DLD1 (cell line): ENCODE measurements at regions not wholly inside any gene's neighbourhood (a gene's known extent, or its start where the extent isn't known, plus 50 kb on each side); places are given as distances from the start of the nearest gene placed in this dataset.

Source experiments
- in situ Hi-C: cut with HindIII; loops from 2 replicates; pipeline ENCODE4 v1.10.0; 2017; ENCODE audit warnings: low sequenced_read_pairs

- in situ Hi-C loops, result no loop called here
Measured at GRCh38 chr3:59167756-59168155, 117.9 kb upstream of the CFAP20DC start.

GRCh38 chr3:59163953-59164352 lies 114.1 kb upstream of the CFAP20DC start:
- in situ Hi-C loops, result no loop called here

- in situ Hi-C loops, result no loop called here
Measured at GRCh38 chr3:59161048-59161447, 111.2 kb upstream of the CFAP20DC start.

GRCh38 chr3:59160133-59160746 lies 110.4 kb upstream of the CFAP20DC start:
- in situ Hi-C loops, result no loop called here

- in situ Hi-C loops, result no loop called here
Measured at GRCh38 chr3:59153648-59154047, 103.8 kb upstream of the CFAP20DC start.

GRCh38 chr3:59152943-59153342 lies 103.1 kb upstream of the CFAP20DC start:
- in situ Hi-C loops, result no loop called here

GRCh38 chr3:59150039-59150438 lies 100.2 kb upstream of the CFAP20DC start:
- in situ Hi-C loops, result no loop called here

GRCh38 chr3:59149166-59149565 lies 99.3 kb upstream of the CFAP20DC start:
- in situ Hi-C loops, result no loop called here

- in situ Hi-C loops, result no loop called here
Measured at GRCh38 chr3:59143447-59143846, 93.6 kb upstream of the CFAP20DC start.

- in situ Hi-C loops, result no loop called here
Measured at GRCh38 chr3:59142556-59142955, 92.7 kb upstream of the CFAP20DC start.

GRCh38 chr3:59138966-59139365 lies 89.1 kb upstream of the CFAP20DC start:
- in situ Hi-C loops, result no loop called here

- in situ Hi-C loops, result no loop called here
Measured at GRCh38 chr3:59137415-59137814, 87.6 kb upstream of the CFAP20DC start.

GRCh38 chr3:59136081-59136480 lies 86.3 kb upstream of the CFAP20DC start:
- in situ Hi-C loops, result no loop called here

GRCh38 chr3:59135096-59135495 lies 85.3 kb upstream of the CFAP20DC start:
- in situ Hi-C loops, result no loop called here

- in situ Hi-C loops, result no loop called here
Measured at GRCh38 chr3:59133311-59133710, 83.5 kb upstream of the CFAP20DC start.

GRCh38 chr3:59131016-59131766 lies 81.4 kb upstream of the CFAP20DC start:
- in situ Hi-C loops, result no loop called here

- in situ Hi-C loops, result no loop called here
Measured at GRCh38 chr3:59128685-59129084, 78.9 kb upstream of the CFAP20DC start.

GRCh38 chr3:59127071-59127470 lies 77.2 kb upstream of the CFAP20DC start:
- in situ Hi-C loops, result no loop called here

GRCh38 chr3:59126446-59126845 lies 76.6 kb upstream of the CFAP20DC start:
- in situ Hi-C loops, result no loop called here

GRCh38 chr3:59121346-59122144 lies 71.7 kb upstream of the CFAP20DC start:
- in situ Hi-C loops, result no loop called here

GRCh38 chr3:59118928-59119327 lies 69.1 kb upstream of the CFAP20DC start:
- in situ Hi-C loops, result no loop called here

- in situ Hi-C loops, result no loop called here
Measured at GRCh38 chr3:59117396-59117795, 67.6 kb upstream of the CFAP20DC start.
